ENCODE measurements at regions not wholly inside any gene's neighbourhood (a gene's known extent, or its start where the extent isn't known, plus 50 kb on each side); places are given as distances from the start of the nearest gene placed in this dataset.

DNA sequence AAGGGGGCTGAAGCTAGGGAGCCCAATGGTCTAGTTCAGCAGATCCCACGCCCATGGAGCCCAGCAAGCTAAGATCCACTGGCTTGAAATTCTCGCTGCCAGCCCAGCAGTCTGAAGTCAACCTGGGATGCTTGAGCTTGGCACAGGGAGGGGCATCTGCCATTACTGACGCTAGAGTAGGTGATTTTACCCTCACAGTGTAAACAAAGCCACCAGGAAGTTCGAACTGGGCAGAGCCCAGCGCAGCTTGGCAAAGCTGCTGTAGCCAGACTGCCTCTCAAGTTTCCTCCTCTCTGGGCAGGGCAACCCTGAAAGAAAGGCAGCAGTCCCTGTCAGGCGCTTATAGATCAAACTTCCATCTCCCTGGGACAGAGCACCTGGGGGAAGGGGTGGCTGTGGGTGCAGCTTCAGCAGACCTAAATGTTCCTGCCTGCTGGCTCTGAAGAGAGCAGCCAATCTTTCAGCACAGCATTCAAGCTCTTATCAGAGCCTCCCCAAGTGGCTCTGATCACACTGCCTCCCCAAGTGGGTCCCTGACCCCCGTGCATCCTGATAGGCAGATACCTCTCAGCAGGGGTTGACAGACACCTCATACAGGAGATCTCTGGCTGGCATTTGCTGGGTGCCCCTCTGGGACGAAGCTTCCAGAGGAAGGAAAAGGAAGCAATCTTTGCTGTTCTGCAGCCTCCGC, 167.8 kb downstream of the CCDC71L start:
- Histone ChIP-seq H3K27me3 (replicated peaks in 1 of 7) (peaks cover 0 to 3% (median 0%) of the 10 kb centered on the region in 7 donors), H3K4me1 (no peaks in the 10 kb centered on the region), H3K36me3 (no peaks in the 10 kb centered on the region), H3K27ac (no peak overlapping the region), H3K4me3 (no peak overlapping the region), H3K9me3 (peaks cover 0 to 4% (median 0%) of the 10 kb centered on the region in 8 donors)
- intact Hi-C loops (cut with DNase I; ENCODE audit: low total_unique reads), result no loop called here
- no peak for DNase-seq
- TF ChIP-seq POLR2A (IDR thresholded peaks at IDR 0.05), result no peak
- no peak for TF ChIP-seq POLR2AphosphoS5 (IDR thresholded peaks at IDR 0.05)
- TF ChIP-seq, protein P1, sequence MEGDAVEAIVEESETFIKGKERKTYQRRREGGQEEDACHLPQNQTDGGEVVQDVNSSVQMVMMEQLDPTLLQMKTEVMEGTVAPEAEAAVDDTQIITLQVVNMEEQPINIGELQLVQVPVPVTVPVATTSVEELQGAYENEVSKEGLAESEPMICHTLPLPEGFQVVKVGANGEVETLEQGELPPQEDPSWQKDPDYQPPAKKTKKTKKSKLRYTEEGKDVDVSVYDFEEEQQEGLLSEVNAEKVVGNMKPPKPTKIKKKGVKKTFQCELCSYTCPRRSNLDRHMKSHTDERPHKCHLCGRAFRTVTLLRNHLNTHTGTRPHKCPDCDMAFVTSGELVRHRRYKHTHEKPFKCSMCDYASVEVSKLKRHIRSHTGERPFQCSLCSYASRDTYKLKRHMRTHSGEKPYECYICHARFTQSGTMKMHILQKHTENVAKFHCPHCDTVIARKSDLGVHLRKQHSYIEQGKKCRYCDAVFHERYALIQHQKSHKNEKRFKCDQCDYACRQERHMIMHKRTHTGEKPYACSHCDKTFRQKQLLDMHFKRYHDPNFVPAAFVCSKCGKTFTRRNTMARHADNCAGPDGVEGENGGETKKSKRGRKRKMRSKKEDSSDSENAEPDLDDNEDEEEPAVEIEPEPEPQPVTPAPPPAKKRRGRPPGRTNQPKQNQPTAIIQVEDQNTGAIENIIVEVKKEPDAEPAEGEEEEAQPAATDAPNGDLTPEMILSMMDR (IDR thresholded peaks at IDR 0.05 in 8 of 11, conservative IDR thresholded peaks at IDR 0.05 in 3 of 11), result no peak
- 81 to 85% (median 83%) methylated on average over 7 to 9 of the region's 9 CpGs for WGBS, 5 donors

GRCh38 chr7:106488465-106488864, 172.5 kb downstream of the CCDC71L start:
- H3K4me3 ChIP-seq, result no peak overlapping the region
- H3K9me3 ChIP-seq, result no peaks in the 10 kb centered on the region
- H3K36me3 ChIP-seq, result no peaks in the 10 kb centered on the region
- H3K27me3 ChIP-seq (replicated peaks in 1 of 7), result peaks cover 0 to 11% (median 0%) of the 10 kb centered on the region in 7 donors
- H3K27ac ChIP-seq, result no peak overlapping the region
- no peak for DNase-seq
- WGBS, 5 donors, result 73 to 90% (median 77%) methylated on average over 5 of the region's 5 CpGs
- TF ChIP-seq POLR2A (IDR thresholded peaks at IDR 0.05) (no peak), POLR2AphosphoS5 (IDR thresholded peaks at IDR 0.05) (no peak)
- TF ChIP-seq, protein P1 (IDR thresholded peaks at IDR 0.05 in 8 of 11, conservative IDR thresholded peaks at IDR 0.05 in 3 of 11), result no peak
- H3K4me1 ChIP-seq, result peaks cover 0 to 4% (median 0%) of the 10 kb centered on the region in 6 donors
- intact Hi-C loops (cut with DNase I; ENCODE audit: low total_unique reads), result no loop called here

DNA sequence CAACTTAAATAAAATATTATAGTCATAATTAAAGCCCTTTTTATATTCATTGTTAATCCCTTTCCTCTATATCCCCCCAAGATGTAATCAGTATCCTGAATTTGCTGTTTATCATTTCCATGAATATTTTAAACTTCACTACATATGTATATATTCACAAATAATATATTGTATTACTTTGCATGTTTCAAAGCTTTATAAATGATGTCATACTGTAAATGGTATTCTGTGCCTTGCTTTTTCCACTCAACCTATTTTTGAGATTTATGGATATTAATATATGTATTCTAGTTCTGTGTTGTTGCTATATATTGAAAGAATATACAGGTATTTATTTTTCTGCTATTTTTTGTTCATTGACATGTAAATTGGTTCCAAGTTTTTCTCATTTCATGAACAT, 173.1 kb downstream of the CCDC71L start:
- Histone ChIP-seq H3K4me3 (no peak overlapping the region), H3K27ac (no peak overlapping the region), H3K27me3 (replicated peaks in 1 of 7) (peaks cover 0 to 11% (median 0%) of the 10 kb centered on the region in 7 donors), H3K4me1 (peaks cover 0 to 4% (median 0%) of the 10 kb centered on the region in 6 donors), H3K36me3 (no peaks in the 10 kb centered on the region), H3K9me3 (no peaks in the 10 kb centered on the region)
- DNase-seq, result no peak
- intact Hi-C loops (cut with DNase I; ENCODE audit: low total_unique reads), result no loop called here
- TF ChIP-seq, protein P1 (IDR thresholded peaks at IDR 0.05 in 8 of 11, conservative IDR thresholded peaks at IDR 0.05 in 3 of 11), result no peak
- no peak for TF ChIP-seq POLR2A (IDR thresholded peaks at IDR 0.05)
- no peak for TF ChIP-seq POLR2AphosphoS5 (IDR thresholded peaks at IDR 0.05)

- no peaks in the 10 kb centered on the region for H3K9me3 ChIP-seq
- intact Hi-C loops (cut with DNase I; ENCODE audit: low total_unique reads), result no loop called here
- no peak for DNase-seq
- H3K27ac ChIP-seq, result peak overlapping the region in 5 of 8 donors; percentile 11 to 61 (median 52)
- peaks cover 0 to 11% (median 0%) of the 10 kb centered on the region in 7 donors for H3K27me3 ChIP-seq (replicated peaks in 1 of 7)
- TF ChIP-seq, protein P1 (IDR thresholded peaks at IDR 0.05 in 8 of 11, conservative IDR thresholded peaks at IDR 0.05 in 3 of 11), result no peak
- no peak for TF ChIP-seq POLR2AphosphoS5 (IDR thresholded peaks at IDR 0.05)
- TF ChIP-seq POLR2A (IDR thresholded peaks at IDR 0.05), result no peak
- no peaks in the 10 kb centered on the region for H3K36me3 ChIP-seq
- peaks cover 0 to 4% (median 0%) of the 10 kb centered on the region in 6 donors for H3K4me1 ChIP-seq
- WGBS, 5 donors, result 69 to 82% (median 79%) methylated on average over 3 of the region's 3 CpGs
- no peak overlapping the region for H3K4me3 ChIP-seq
These were observed 174.6 kb downstream of the CCDC71L start for GRCh38 chr7:106486331-106486730.

Measured in spleen (tissue), 11 donors.